ENCODE measurements at regions not wholly inside any gene's neighbourhood (a gene's known extent, or its start where the extent isn't known, plus 50 kb on each side); places are given as distances from the start of the nearest gene placed in this dataset.
A peak's percentile ranks its signal among the peaks of the same experiment; 100 is the strongest.

GRCh38 chr21:20257052-20257740, 741.0 kb upstream of the NCAM2 start:
- CTCF ChIA-PET (ENCODE audit: low intra/inter-chr PET ratio): no interaction called here

More at GRCh38 chr21:20257052-20257740, 741.0 kb upstream of the NCAM2 start:
- 0% methylated on average over 4 of the region's 4 CpGs for WGBS (ENCODE audit: insufficient coverage, low coverage, missing lambda C conversion rate)
- Histone ChIP-seq H3K9me1 (ENCODE audit: control insufficient read depth, insufficient read depth, low read length) (peaks cover 2% of the 10 kb centered on the region), H2AFZ (ENCODE audit: low read depth, low read length) (peak overlapping the region; percentile 78), H3K36me3 (ENCODE audit: control insufficient read depth, insufficient read depth, low read length) (no peaks in the 10 kb centered on the region), H3K9me3 (replicated peaks; ENCODE audit: control insufficient read depth, insufficient read depth, low read depth, low read length) (no peaks in the 10 kb centered on the region), H4K20me1 (replicated peaks; ENCODE audit: control insufficient read depth, insufficient read depth, low read length) (no peaks in the 10 kb centered on the region), H3K4me3 (peak overlapping the region; percentile 26; the same call in 1 of the 2 replicates), H3K27ac (ENCODE audit: extremely low read depth, low read depth, low read length) (peak overlapping the region; percentile 89; the same call in 2 of the 3 replicates), H3K27me3 (ENCODE audit: control insufficient read depth in 2 of 2, insufficient read depth in 2 of 2, low read length in 2 of 2) (no peaks in the 10 kb centered on the region), H3K9ac (ENCODE audit: insufficient read depth in 1 of 2, low read depth in 2 of 2, low read length in 2 of 2) (peak overlapping the region in 1 of 2 experiments; percentile 59; a peak in 1 of 4 replicates), H3K79me2 (ENCODE audit: control insufficient read depth, insufficient read depth, low read length) (peaks cover 15% of the 10 kb centered on the region; the same call in 2 of the 3 replicates), H3K4me1 (replicated peaks in 1 of 2; ENCODE audit: control insufficient read depth in 2 of 2, insufficient read depth in 2 of 2, low read length in 2 of 2) (peaks cover 4 to 21% of the 10 kb centered on the region in 2 experiments; a peak in 3 of 5 replicates), H3K4me2 (ENCODE audit: insufficient read depth, low read length) (peak overlapping the region; percentile 53)
- in situ Hi-C loops (cut with MboI) (no loop called here), intact Hi-C loops (cut with micrococcal nuclease) (no loop called here)
- ATAC-seq (peak; percentile 63), FAIRE-seq (peak; percentile 56), DNase-seq (ENCODE audit: extremely low read depth in 1 of 4, low spot score in 3 of 4) (peak in 1 of 4 experiments; percentile 40)
- TF ChIP-seq ZNF766 (CRISPR knock-in tag; conservative IDR thresholded peaks at IDR 0.05) (0 out of 2 replicates have a peak, but pooled peaks have one; percentile 54), HMBOX1 (IDR thresholded peaks at IDR 0.05) (0 out of 2 replicates have a peak, but pooled peaks have one; percentile 39), TCF7L2 (IDR thresholded peaks at IDR 0.05; ENCODE audit: low read depth, low read length) (no peak), RBM39 (optimal IDR thresholded peaks at IDR 0.05; ENCODE audit: low read depth, low read length) (no peak)
- POLR2A ChIA-PET: no interaction called here
- BruUV-seq (replicated peaks): no TSS peak

Data from K562 (cell line).